GM23338 (cell line): ENCODE measurements at regions not wholly inside any gene's neighbourhood (a gene's known extent, or its start where the extent isn't known, plus 50 kb on each side); places are given as distances from the start of the nearest gene placed in this dataset.

Source experiments
- ATAC-seq: fragments of 200-7000 bp; cut with Tn5 transposase; 3 replicates; pipeline ENCODE4 v1.9.1; 2020
- DNase-seq: peaks from one replicate; pipeline ENCODE4 v3.0.0-alpha.2; 2015; ENCODE audit warnings: low spot score
- H2AFZ ChIP-seq: fragments of 200-600 bp; sonication (generic); 2 replicates; pipeline ENCODE4 v1.8.0; 2016; ENCODE audit warnings: antibody characterized with exemption, mild to moderate bottlenecking, moderate library complexity
- H3F3A ChIP-seq: fragments of 200-600 bp; sonication (generic); replicated peaks from 2 replicates; pipeline ENCODE4 v1.8.0; 2017; ENCODE audit warnings: antibody characterized with exemption, mixed run types, low read depth
- H3K27ac ChIP-seq: fragments of 200-600 bp; sonication (generic); 2 replicates; pipeline ENCODE4 v1.6.1; 2016; ENCODE audit warnings: low read depth
- H3K27me3 ChIP-seq: fragments of 200-600 bp; sonication (generic); 2 replicates; pipeline ENCODE4 v1.8.0; 2016; ENCODE audit warnings: mild to moderate bottlenecking, mixed run types, moderate library complexity; ENCODE audit not compliant: insufficient read depth
- H3K36me3 ChIP-seq: fragments of 200-600 bp; sonication (generic); 2 replicates; pipeline ENCODE4 v1.8.0; 2016; ENCODE audit warnings: mild to moderate bottlenecking; ENCODE audit not compliant: insufficient read depth
- H3K4me1 ChIP-seq: fragments of 200-600 bp; sonication (generic); 2 replicates; pipeline ENCODE4 v1.8.0; 2016; ENCODE audit warnings: mild to moderate bottlenecking, moderate library complexity; ENCODE audit not compliant: insufficient read depth
- H3K4me2 ChIP-seq: fragments of 200-600 bp; sonication (generic); 2 replicates; pipeline ENCODE4 v1.7.1; 2017; ENCODE audit warnings: mixed run types
- H3K4me3 ChIP-seq: fragments of 200-600 bp; sonication (generic); 2 replicates; pipeline ENCODE4 v1.6.1; 2016; ENCODE audit warnings: mixed run types
- H3K79me2 ChIP-seq: fragments of 200-600 bp; sonication (generic); replicated peaks from 2 replicates; pipeline ENCODE4 v1.8.0; 2017; ENCODE audit warnings: mild to moderate bottlenecking; ENCODE audit not compliant: insufficient read depth
- H3K9me2 ChIP-seq: fragments of 200-600 bp; sonication (generic); 2 replicates; pipeline ENCODE4 v1.8.0; 2017; ENCODE audit not compliant: insufficient read depth
- H4K20me1 ChIP-seq: fragments of 200-600 bp; sonication (generic); replicated peaks from 2 replicates; pipeline ENCODE4 v1.8.0; 2017; ENCODE audit warnings: mild to moderate bottlenecking; ENCODE audit not compliant: insufficient read depth
- H3K27ac Mint-ChIP-seq: 2 replicates; pipeline ENCODE4 v1.8.0; 2020; ENCODE audit warnings: inconsistent platforms, mild to moderate bottlenecking, moderate library complexity, mixed read lengths
- H3K27me3 Mint-ChIP-seq: 3 replicates; pipeline ENCODE4 v1.8.0; 2022; ENCODE audit warnings: low read depth, mild to moderate bottlenecking, moderate library complexity, mixed read lengths, inconsistent platforms; ENCODE audit not compliant: insufficient read depth, poor library complexity
- H3K36me3 Mint-ChIP-seq: 3 replicates; pipeline ENCODE4 v1.8.0; 2021; ENCODE audit warnings: low read depth, mild to moderate bottlenecking, inconsistent platforms, moderate library complexity, mixed read lengths
- H3K4me1 Mint-ChIP-seq: 3 replicates; pipeline ENCODE4 v1.8.0; 2020; ENCODE audit warnings: mild to moderate bottlenecking, inconsistent platforms, mixed read lengths
- H3K4me3 Mint-ChIP-seq: 3 replicates; pipeline ENCODE4 v1.8.0; 2021; ENCODE audit warnings: moderate library complexity, mild to moderate bottlenecking, inconsistent platforms, mixed read lengths
- H3K9me3 Mint-ChIP-seq: 3 replicates; pipeline ENCODE4 v1.8.0; 2020; ENCODE audit warnings: moderate library complexity, mild to moderate bottlenecking, inconsistent platforms, mixed read lengths
- EZH2phosphoT487 ChIP-seq: fragments of 200-600 bp; sonication (generic); IDR thresholded peaks from one replicate; pipeline ENCODE4 v1.8.1; 2018; ENCODE audit warnings: antibody characterized with exemption; ENCODE audit not compliant: unreplicated experiment
- JUNB ChIP-seq: IDR thresholded peaks from one replicate; pipeline ENCODE4 v1.6.1; 2016; ENCODE audit warnings: antibody characterized with exemption; ENCODE audit not compliant: unreplicated experiment
- NANOG ChIP-seq: IDR thresholded peaks from 2 replicates; pipeline ENCODE4 v1.6.1; 2016; ENCODE audit warnings: antibody characterized with exemption, borderline replicate concordance
- ZNF114 ChIP-seq: fragments of 250-450 bp; sonication (Bioruptor Pico); IDR thresholded peaks from 2 replicates; pipeline ENCODE4 v1.5.0; 2020; ENCODE audit warnings: mild to moderate bottlenecking, moderate library complexity
- TF ChIP-seq, protein P1 (sequence below): fragments of 250-450 bp; sonication (Bioruptor Pico); IDR thresholded peaks from 2 replicates; pipeline ENCODE4 v1.5.0; 2020; ENCODE audit warnings: mild to moderate bottlenecking, moderate library complexity
- TF ChIP-seq, protein P2 (sequence below): IDR thresholded peaks from 2 replicates; pipeline ENCODE4 v1.6.1; 2016; ENCODE audit warnings: antibody characterized with exemption
- TF ChIP-seq, protein P3 (sequence below): IDR thresholded peaks from one replicate; pipeline ENCODE4 v1.6.1; 2018; ENCODE audit warnings: antibody characterized with exemption; ENCODE audit not compliant: unreplicated experiment

DNA sequence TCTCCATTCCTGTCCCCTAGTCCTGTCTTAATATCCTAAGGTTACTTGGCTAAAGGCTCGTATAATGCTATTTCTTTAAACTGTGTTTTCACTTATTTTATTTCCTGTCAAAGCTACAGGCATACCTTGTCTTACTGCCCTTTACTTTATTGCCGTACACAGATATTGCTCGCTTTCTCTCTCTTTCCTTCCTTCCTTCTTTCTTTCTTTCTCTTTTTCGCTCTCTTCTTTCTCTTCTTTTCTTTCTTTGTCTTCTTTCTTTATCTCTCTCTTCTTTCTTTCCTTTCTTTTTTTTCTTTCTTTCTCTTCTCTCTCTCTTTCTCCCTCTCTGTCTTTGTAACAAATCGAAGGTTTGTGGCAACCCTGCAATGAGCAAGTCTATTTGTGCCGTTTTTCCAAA, 123.9 kb upstream of the ARHGAP5 start (continued):
- TF ChIP-seq, protein P1, sequence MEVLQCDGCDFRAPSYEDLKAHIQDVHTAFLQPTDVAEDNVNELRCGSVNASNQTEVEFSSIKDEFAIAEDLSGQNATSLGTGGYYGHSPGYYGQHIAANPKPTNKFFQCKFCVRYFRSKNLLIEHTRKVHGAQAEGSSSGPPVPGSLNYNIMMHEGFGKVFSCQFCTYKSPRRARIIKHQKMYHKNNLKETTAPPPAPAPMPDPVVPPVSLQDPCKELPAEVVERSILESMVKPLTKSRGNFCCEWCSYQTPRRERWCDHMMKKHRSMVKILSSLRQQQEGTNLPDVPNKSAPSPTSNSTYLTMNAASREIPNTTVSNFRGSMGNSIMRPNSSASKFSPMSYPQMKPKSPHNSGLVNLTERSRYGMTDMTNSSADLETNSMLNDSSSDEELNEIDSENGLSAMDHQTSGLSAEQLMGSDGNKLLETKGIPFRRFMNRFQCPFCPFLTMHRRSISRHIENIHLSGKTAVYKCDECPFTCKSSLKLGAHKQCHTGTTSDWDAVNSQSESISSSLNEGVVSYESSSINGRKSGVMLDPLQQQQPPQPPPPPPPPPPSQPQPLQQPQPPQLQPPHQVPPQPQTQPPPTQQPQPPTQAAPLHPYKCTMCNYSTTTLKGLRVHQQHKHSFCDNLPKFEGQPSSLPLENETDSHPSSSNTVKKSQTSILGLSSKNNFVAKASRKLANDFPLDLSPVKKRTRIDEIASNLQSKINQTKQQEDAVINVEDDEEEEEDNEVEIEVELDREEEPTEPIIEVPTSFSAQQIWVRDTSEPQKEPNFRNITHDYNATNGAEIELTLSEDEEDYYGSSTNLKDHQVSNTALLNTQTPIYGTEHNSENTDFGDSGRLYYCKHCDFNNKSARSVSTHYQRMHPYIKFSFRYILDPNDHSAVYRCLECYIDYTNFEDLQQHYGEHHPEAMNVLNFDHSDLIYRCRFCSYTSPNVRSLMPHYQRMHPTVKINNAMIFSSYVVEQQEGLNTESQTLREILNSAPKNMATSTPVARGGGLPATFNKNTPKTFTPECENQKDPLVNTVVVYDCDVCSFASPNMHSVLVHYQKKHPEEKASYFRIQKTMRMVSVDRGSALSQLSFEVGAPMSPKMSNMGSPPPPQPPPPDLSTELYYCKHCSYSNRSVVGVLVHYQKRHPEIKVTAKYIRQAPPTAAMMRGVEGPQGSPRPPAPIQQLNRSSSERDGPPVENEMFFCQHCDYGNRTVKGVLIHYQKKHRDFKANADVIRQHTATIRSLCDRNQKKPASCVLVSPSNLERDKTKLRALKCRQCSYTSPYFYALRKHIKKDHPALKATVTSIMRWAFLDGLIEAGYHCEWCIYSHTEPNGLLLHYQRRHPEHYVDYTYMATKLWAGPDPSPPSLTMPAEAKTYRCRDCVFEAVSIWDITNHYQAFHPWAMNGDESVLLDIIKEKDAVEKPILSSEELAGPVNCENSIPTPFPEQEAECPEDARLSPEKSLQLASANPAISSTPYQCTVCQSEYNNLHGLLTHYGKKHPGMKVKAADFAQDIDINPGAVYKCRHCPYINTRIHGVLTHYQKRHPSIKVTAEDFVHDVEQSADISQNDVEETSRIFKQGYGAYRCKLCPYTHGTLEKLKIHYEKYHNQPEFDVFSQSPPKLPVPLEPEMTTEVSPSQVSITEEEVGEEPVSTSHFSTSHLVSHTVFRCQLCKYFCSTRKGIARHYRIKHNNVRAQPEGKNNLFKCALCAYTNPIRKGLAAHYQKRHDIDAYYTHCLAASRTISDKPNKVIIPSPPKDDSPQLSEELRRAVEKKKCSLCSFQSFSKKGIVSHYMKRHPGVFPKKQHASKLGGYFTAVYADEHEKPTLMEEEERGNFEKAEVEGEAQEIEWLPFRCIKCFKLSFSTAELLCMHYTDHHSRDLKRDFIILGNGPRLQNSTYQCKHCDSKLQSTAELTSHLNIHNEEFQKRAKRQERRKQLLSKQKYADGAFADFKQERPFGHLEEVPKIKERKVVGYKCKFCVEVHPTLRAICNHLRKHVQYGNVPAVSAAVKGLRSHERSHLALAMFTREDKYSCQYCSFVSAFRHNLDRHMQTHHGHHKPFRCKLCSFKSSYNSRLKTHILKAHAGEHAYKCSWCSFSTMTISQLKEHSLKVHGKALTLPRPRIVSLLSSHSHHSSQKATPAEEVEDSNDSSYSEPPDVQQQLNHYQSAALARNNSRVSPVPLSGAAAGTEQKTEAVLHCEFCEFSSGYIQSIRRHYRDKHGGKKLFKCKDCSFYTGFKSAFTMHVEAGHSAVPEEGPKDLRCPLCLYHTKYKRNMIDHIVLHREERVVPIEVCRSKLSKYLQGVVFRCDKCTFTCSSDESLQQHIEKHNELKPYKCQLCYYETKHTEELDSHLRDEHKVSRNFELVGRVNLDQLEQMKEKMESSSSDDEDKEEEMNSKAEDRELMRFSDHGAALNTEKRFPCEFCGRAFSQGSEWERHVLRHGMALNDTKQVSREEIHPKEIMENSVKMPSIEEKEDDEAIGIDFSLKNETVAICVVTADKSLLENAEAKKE = no peak
- TF ChIP-seq NANOG (no peak), JUNB (no peak), ZNF114 (CRISPR knock-in tag) (no peak)
- TF ChIP-seq, protein P2, sequence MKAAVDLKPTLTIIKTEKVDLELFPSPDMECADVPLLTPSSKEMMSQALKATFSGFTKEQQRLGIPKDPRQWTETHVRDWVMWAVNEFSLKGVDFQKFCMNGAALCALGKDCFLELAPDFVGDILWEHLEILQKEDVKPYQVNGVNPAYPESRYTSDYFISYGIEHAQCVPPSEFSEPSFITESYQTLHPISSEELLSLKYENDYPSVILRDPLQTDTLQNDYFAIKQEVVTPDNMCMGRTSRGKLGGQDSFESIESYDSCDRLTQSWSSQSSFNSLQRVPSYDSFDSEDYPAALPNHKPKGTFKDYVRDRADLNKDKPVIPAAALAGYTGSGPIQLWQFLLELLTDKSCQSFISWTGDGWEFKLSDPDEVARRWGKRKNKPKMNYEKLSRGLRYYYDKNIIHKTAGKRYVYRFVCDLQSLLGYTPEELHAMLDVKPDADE = no peak

DNA sequence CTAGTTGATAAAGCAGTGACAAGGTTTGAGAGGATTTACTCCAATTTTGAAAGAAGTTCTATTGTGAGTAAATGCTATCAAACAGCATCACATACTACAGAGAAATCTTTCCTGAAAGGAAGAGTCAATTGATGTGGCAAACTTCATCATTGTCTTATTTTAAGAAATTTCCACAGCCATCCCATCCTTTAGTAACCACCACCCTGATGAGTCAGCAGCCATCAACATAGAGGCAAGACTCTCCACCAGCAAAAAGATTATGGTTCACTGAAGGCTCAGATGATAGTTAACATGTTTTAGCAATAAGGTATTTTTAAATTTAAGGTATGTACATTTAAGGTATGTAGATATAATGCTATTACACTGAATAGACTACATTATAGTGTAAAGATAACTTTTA, 122.1 kb upstream of the ARHGAP5 start:
- Mint-ChIP-seq H3K27ac (no peak overlapping the region), H3K9me3 (peaks cover 28% of the 10 kb centered on the region), H3K4me1 (peaks cover 20% of the 10 kb centered on the region), H3K4me3 (no peak overlapping the region), H3K27me3 (peaks cover 7% of the 10 kb centered on the region), H3K36me3 (peaks cover 16% of the 10 kb centered on the region)
- TF ChIP-seq NANOG (no peak), EZH2phosphoT487 (no peak)
- TF ChIP-seq, protein P3, sequence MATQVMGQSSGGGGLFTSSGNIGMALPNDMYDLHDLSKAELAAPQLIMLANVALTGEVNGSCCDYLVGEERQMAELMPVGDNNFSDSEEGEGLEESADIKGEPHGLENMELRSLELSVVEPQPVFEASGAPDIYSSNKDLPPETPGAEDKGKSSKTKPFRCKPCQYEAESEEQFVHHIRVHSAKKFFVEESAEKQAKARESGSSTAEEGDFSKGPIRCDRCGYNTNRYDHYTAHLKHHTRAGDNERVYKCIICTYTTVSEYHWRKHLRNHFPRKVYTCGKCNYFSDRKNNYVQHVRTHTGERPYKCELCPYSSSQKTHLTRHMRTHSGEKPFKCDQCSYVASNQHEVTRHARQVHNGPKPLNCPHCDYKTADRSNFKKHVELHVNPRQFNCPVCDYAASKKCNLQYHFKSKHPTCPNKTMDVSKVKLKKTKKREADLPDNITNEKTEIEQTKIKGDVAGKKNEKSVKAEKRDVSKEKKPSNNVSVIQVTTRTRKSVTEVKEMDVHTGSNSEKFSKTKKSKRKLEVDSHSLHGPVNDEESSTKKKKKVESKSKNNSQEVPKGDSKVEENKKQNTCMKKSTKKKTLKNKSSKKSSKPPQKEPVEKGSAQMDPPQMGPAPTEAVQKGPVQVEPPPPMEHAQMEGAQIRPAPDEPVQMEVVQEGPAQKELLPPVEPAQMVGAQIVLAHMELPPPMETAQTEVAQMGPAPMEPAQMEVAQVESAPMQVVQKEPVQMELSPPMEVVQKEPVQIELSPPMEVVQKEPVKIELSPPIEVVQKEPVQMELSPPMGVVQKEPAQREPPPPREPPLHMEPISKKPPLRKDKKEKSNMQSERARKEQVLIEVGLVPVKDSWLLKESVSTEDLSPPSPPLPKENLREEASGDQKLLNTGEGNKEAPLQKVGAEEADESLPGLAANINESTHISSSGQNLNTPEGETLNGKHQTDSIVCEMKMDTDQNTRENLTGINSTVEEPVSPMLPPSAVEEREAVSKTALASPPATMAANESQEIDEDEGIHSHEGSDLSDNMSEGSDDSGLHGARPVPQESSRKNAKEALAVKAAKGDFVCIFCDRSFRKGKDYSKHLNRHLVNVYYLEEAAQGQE = no peak
- H2AFZ ChIP-seq = no peak overlapping the region
- ATAC-seq (no peak), DNase-seq (no peak)
- H3K36me3 ChIP-seq = no peaks in the 10 kb centered on the region; the same call in 1 of the 2 replicates
- H3K27me3 ChIP-seq = no peaks in the 10 kb centered on the region
- H3K79me2 ChIP-seq = no peaks in the 10 kb centered on the region
- H3K27ac ChIP-seq = no peak overlapping the region
- peaks cover 13% of the 10 kb centered on the region for H3K4me1 ChIP-seq
- H3K4me2 ChIP-seq = no peak overlapping the region
- H3F3A ChIP-seq = no peaks in the 10 kb centered on the region
- H3K4me3 ChIP-seq = no peak overlapping the region
- no peaks in the 10 kb centered on the region for H4K20me1 ChIP-seq
- H3K9me2 ChIP-seq = no peaks in the 10 kb centered on the region
